Natural killer cell treated with Interleukin-12 subunit alpha and Interleukin-12 subunit beta and Interleukin-15 and Interleukin-18, amount 100 ng/mL, for 72 hours (primary cell): ENCODE measurements at regions not wholly inside any gene's neighbourhood (a gene's known extent, or its start where the extent isn't known, plus 50 kb on each side); places are given as distances from the start of the nearest gene placed in this dataset.

Source experiments
- ATAC-seq, 2 donors: fragments of 150-1000 bp; cut with Tn5 transposase in 1 of 2; sonication (Bioruptor Pico), chemical (Tn5 transposase) in 1 of 2; 2 replicates each; pipeline ENCODE4 v1.10.0; 2021
- DNase-seq: peaks from one replicate; pipeline ENCODE4 v3.0.0; 2022; ENCODE audit warnings: low spot score
- H3K27ac Mint-ChIP-seq, 2 donors: 1 replicate in 1 of 2; 2 replicates in 1 of 2; pipeline ENCODE4 v1.8.0; 2022; ENCODE audit warnings: mixed read lengths in 2 of 2, mild to moderate bottlenecking in 1 of 2, moderate library complexity in 1 of 2
- H3K27me3 Mint-ChIP-seq, 2 donors: 1 replicate in 1 of 2; 2 replicates in 1 of 2; pipeline ENCODE4 v1.8.0; 2022; ENCODE audit warnings: mixed read lengths in 2 of 2
- H3K36me3 Mint-ChIP-seq: one replicate; pipeline ENCODE4 v1.8.0; 2022; ENCODE audit warnings: mixed read lengths
- H3K4me1 Mint-ChIP-seq, 2 donors: 1 replicate in 1 of 2; 2 replicates in 1 of 2; pipeline ENCODE4 v1.8.0; 2022; ENCODE audit warnings: low read depth in 2 of 2, mixed read lengths in 2 of 2, mild to moderate bottlenecking in 1 of 2
- H3K4me3 Mint-ChIP-seq: one replicate; pipeline ENCODE4 v1.8.0; 2022; ENCODE audit warnings: mixed read lengths
- H3K9me3 Mint-ChIP-seq: 2 replicates; pipeline ENCODE4 v1.8.0; 2022; ENCODE audit warnings: mixed read lengths

DNA sequence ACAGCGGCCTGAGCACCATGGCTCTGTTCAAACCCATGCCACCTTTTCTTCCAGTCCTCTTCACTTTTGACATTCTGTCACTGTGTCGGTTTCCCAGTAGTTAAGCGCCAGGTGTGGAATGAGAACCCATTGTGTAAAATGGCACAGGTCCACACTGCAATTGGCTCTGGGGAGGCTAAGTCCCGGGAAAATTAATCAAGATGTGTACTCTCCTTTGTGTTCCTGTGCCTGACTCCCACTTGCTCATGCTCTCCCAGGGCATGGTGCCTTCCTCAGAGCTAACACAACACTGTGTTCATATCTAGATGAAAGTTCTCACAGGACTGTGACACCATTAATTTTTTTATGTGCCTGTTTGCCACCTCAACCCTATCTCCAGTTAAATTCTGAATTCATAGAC, 59.0 kb upstream of the BTG3 start:
- Mint-ChIP-seq H3K27ac (no peak overlapping the region), H3K27me3 (peaks cover 0 to 9% of the 10 kb centered on the region in 2 donors), H3K4me1 (no peaks in the 10 kb centered on the region), H3K4me3 (no peak overlapping the region), H3K9me3 (no peaks in the 10 kb centered on the region), H3K36me3 (no peaks in the 10 kb centered on the region)
- DNase-seq (no peak), ATAC-seq (no peak)

DNA sequence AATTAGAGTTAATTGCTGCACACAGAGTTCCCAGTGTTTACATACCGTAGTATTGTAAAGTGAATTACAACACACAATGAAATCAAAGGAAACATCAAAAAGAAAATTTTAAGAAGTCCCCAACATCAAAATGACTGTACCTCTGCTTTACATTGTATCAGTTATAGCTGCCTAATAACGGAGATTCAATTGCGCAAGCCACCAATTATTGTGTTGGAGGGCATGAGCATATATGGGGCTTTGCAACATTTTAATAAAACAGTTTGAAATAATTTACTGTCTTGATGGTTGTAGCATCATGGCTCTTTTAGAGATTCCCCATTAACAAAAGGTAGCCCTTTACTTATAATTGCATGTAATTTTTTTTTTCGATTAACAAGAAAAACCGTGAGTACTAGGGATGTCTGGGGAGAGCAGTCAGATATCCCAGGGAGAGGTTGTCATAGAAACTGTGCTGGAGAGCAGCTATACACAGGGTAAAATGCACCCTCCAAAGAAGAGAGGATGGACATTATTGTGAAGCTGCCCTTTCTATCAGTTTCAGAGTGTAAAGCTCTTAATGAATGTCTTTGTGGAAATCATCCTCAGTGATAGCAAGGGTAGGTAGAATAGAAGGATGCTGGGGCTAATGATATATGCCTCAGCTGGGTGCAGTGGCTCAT, 55.9 kb upstream of the BTG3 start:
- H3K36me3 Mint-ChIP-seq = no peaks in the 10 kb centered on the region
- ATAC-seq = no peak
- no peak overlapping the region for H3K4me3 Mint-ChIP-seq
- no peak overlapping the region for H3K27ac Mint-ChIP-seq
- peaks cover 0 to 5% of the 10 kb centered on the region in 2 donors for H3K4me1 Mint-ChIP-seq
- peaks cover under 1 to 5% of the 10 kb centered on the region in 2 donors for H3K27me3 Mint-ChIP-seq
- no peak for DNase-seq
- no peaks in the 10 kb centered on the region for H3K9me3 Mint-ChIP-seq

DNA sequence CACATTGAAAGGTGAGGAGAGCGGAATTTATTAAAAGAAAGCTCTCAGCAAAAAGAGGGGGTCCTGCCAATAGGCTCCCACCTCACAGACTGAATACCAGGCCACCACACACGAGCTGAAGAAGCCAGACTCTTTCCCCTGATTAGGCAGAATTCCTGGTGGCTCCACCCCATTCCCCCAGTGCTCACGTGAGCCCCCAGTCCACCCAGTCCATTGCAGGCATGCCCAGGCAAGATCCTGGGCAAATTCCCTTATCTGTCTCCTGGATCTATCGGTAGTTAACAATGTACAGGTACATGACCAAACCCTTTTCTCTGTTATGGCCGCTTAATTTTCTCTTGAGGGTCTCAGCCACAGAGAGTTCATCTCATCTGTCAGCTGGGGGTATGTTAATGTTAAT, 54.6 kb upstream of the BTG3 start:
- H3K27me3 Mint-ChIP-seq = peaks cover 0 to 4% of the 10 kb centered on the region in 2 donors
- H3K4me3 Mint-ChIP-seq = no peak overlapping the region
- H3K27ac Mint-ChIP-seq = no peak overlapping the region
- no peaks in the 10 kb centered on the region for H3K36me3 Mint-ChIP-seq
- H3K4me1 Mint-ChIP-seq = peaks cover 0 to 5% of the 10 kb centered on the region in 2 donors
- ATAC-seq = no peak
- no peak for DNase-seq
- no peaks in the 10 kb centered on the region for H3K9me3 Mint-ChIP-seq
